RWPE2 (cell line): ENCODE measurements at regions not wholly inside any gene's neighbourhood (a gene's known extent, or its start where the extent isn't known, plus 50 kb on each side); places are given as distances from the start of the nearest gene placed in this dataset.

Experiments used
- ATAC-seq: fragments of 200-7000 bp; cut with Tn5 transposase; 3 replicates; pipeline ENCODE4 v1.9.1; 2021; ENCODE audit warnings: low read depth
- DNase-seq: peaks from one replicate; pipeline ENCODE4 v3.0.0-alpha.2; 2020; ENCODE audit warnings: low spot score
- H3K27ac ChIP-seq: fragments of 450-650 bp; 2 replicates; pipeline ENCODE4 v1.5.1; 2017; ENCODE audit warnings: mild to moderate bottlenecking; ENCODE audit not compliant: poor library complexity, severe bottlenecking
- H3K27me3 ChIP-seq: fragments of 250-450 bp; sonication (Bioruptor Pico); 2 replicates; pipeline ENCODE4 v1.5.1; 2021; ENCODE audit warnings: mild to moderate bottlenecking, moderate library complexity; ENCODE audit not compliant: insufficient read depth, poor library complexity, severe bottlenecking
- H3K36me3 ChIP-seq: fragments of 250-450 bp; sonication (Bioruptor Pico); 2 replicates; pipeline ENCODE4 v1.5.1; 2020; ENCODE audit warnings: low read depth, mild to moderate bottlenecking, moderate library complexity
- H3K4me1 ChIP-seq: fragments of 250-450 bp; sonication (Bioruptor Pico); 2 replicates; pipeline ENCODE4 v1.5.1; 2021; ENCODE audit warnings: mild to moderate bottlenecking, moderate library complexity; ENCODE audit not compliant: insufficient read depth, poor library complexity, severe bottlenecking
- H3K4me3 ChIP-seq: fragments of 250-450 bp; sonication (Bioruptor Pico); 2 replicates; pipeline ENCODE4 v1.5.1; 2021; ENCODE audit warnings: mild to moderate bottlenecking, moderate library complexity; ENCODE audit not compliant: severe bottlenecking
- H3K9me3 ChIP-seq: fragments of 250-450 bp; sonication (Bioruptor Pico); 2 replicates; pipeline ENCODE4 v1.5.1; 2021; ENCODE audit warnings: mild to moderate bottlenecking, moderate library complexity; ENCODE audit not compliant: severe bottlenecking
- TF ChIP-seq, protein P1 (sequence below): fragments of 450-650 bp; IDR thresholded peaks from one replicate; pipeline ENCODE4 v1.5.1; 2017; ENCODE audit warnings: mild to moderate bottlenecking, moderate library complexity; ENCODE audit not compliant: poor library complexity, severe bottlenecking

DNA sequence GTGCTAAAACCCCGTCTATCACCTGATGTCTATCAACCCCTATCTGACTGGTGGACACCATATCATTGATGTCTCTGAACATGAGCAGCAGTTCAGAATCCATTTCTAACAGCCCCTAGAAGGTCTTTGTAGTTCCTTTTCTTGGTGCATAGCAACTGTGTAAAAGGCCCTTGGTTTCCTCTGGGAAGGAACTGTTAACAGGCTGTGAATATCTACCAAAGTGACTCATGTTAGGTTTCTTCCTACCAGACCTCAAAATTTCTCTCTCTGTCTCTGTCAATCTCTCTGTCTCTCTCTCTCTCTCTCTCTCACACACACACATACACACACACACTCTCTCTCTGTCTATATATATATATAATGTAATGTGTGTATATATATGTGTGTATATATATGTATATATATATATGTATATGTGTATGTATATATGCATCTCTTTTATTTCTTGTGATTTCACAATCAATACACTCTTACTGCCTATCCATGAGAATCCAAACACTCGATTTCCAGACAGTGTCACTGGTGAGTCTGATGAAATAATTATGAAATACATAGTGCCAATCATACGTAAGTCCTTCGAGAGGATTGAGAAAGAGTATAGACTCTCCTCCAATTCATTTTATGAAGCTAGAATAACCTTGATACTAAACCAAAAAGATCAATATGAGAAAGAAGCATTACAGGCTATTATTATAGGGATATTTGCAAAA lies 335.9 kb upstream of the SLCO3A1 start:
- Histone ChIP-seq H3K27me3 (no peaks in the 10 kb centered on the region), H3K4me1 (peaks cover 24% of the 10 kb centered on the region), H3K27ac (peak overlapping the region; percentile 90), H3K36me3 (no peaks in the 10 kb centered on the region), H3K9me3 (no peaks in the 10 kb centered on the region), H3K4me3 (no peak overlapping the region)
- ATAC-seq (peak; percentile 15; the same call in 1 of the 3 replicates), DNase-seq (no peak)
- TF ChIP-seq, protein P1, sequence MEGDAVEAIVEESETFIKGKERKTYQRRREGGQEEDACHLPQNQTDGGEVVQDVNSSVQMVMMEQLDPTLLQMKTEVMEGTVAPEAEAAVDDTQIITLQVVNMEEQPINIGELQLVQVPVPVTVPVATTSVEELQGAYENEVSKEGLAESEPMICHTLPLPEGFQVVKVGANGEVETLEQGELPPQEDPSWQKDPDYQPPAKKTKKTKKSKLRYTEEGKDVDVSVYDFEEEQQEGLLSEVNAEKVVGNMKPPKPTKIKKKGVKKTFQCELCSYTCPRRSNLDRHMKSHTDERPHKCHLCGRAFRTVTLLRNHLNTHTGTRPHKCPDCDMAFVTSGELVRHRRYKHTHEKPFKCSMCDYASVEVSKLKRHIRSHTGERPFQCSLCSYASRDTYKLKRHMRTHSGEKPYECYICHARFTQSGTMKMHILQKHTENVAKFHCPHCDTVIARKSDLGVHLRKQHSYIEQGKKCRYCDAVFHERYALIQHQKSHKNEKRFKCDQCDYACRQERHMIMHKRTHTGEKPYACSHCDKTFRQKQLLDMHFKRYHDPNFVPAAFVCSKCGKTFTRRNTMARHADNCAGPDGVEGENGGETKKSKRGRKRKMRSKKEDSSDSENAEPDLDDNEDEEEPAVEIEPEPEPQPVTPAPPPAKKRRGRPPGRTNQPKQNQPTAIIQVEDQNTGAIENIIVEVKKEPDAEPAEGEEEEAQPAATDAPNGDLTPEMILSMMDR, result no peak

DNA sequence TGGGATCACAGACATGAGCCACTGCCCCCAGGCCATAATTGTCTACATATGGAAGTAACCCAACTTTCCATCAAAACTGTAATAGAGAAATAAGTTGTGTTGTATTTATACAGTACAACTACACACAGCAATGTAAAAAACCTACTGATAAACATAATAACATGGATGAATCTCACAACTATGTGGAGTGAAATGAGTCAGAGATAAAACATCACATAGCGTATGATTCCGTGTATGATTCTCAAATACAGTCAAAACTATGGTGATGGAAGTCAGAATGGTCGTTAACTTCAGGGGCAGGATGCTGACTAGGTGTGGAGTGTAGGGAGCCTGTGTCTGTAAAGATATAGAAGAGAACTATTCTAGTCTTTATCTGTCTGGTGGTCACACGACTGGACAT lies 332.7 kb upstream of the SLCO3A1 start:
- ATAC-seq (no peak), DNase-seq (no peak)
- TF ChIP-seq, protein P1, result no peak
- no peaks in the 10 kb centered on the region for H3K9me3 ChIP-seq
- H3K27ac ChIP-seq, result no peak overlapping the region
- no peak overlapping the region for H3K4me3 ChIP-seq
- no peaks in the 10 kb centered on the region for H3K27me3 ChIP-seq
- H3K4me1 ChIP-seq, result peaks cover 11% of the 10 kb centered on the region
- H3K36me3 ChIP-seq, result no peaks in the 10 kb centered on the region

DNA sequence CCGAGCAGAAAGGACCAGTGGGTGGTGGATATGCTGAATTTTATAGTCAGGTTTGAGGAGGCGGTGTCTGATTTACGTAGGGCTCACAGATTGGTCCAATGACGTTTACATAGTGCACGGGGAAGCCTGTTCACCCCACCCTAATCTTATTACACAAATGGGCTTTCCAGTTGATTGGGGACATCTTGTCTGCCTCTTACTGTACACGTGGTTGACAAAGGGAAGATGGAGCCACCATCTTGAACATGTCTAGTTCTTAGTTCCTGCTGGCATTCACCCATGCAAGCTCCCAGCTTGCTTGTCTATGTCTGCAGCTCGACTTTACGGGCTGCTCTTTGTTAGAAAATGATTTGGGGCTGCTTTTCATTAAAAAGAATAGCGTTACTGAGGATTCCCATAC lies 332.0 kb upstream of the SLCO3A1 start:
- Histone ChIP-seq H3K27me3 (no peaks in the 10 kb centered on the region), H3K27ac (peak overlapping the region; percentile 7), H3K9me3 (no peaks in the 10 kb centered on the region), H3K36me3 (no peaks in the 10 kb centered on the region), H3K4me3 (no peak overlapping the region), H3K4me1 (peaks cover 10% of the 10 kb centered on the region)
- TF ChIP-seq, protein P1, result no peak
- DNase-seq, result no peak
- no peak for ATAC-seq

DNA sequence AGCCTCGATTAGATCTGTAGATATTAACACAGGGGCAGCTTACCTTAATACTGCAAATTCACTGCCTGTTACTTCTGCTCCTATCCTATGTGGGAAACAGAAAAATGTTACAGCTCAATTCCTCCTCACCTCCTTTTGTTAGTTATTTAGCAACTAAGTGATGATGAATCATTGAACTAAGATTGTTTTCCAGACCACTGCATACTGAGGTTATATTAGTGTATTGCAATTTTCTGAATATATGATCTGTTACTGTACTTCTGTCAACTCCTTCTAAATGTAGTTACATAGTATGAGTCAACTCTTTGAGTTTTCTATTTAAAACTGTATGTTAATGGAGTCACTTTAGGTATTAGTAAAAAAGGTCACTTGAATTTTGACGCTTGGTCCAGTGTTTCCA lies 331.5 kb upstream of the SLCO3A1 start:
- Histone ChIP-seq H3K4me1 (peaks cover 10% of the 10 kb centered on the region), H3K27ac (peak overlapping the region; percentile 7), H3K27me3 (no peaks in the 10 kb centered on the region), H3K9me3 (no peaks in the 10 kb centered on the region), H3K4me3 (no peak overlapping the region), H3K36me3 (no peaks in the 10 kb centered on the region)
- TF ChIP-seq, protein P1, result no peak
- ATAC-seq (peak; percentile 85), DNase-seq (no peak)
